Nucleus accumbens (tissue), 56 donors: ENCODE measurements at regions not wholly inside any gene's neighbourhood (a gene's known extent, or its start where the extent isn't known, plus 50 kb on each side); places are given as distances from the start of the nearest gene placed in this dataset.
A peak's percentile ranks its signal among the peaks of the same experiment; 100 is the strongest.
"Not testable (repeated sequence)": the region's sequence is repeated elsewhere in the genome, so short reads cannot be mapped to it uniquely, and the experiment has no call there.

Experiments
- DNase-seq, 56 donors: peaks; one replicate each; lab custom pipeline; 2025; lab: John Stamatoyannopoulos, UW

- no peak for DNase-seq
These were observed 446.1 kb downstream of the HS3ST3B1 start for GRCh38 chr17:14746822-14747602.

- DNase-seq, result no peak
These were observed 444.7 kb downstream of the HS3ST3B1 start for GRCh38 chr17:14745541-14745940.

GRCh38 chr17:14744761-14745473, 444.0 kb downstream of the HS3ST3B1 start:
- DNase-seq, result no peak

- no peak for DNase-seq
These were observed 440.6 kb downstream of the HS3ST3B1 start for GRCh38 chr17:14741491-14741890.

GRCh38 chr17:14739656-14740431, 439.0 kb downstream of the HS3ST3B1 start:
- no peak for DNase-seq

GRCh38 chr17:14738652-14738988, 437.7 kb downstream of the HS3ST3B1 start:
- DNase-seq, result no peak

GRCh38 chr17:14737984-14738651, 437.2 kb downstream of the HS3ST3B1 start:
- peak in 2 of 56 donors; percentile 3 to 10 for DNase-seq

- DNase-seq, result no peak
These were observed 435.8 kb downstream of the HS3ST3B1 start for GRCh38 chr17:14736631-14737030.

GRCh38 chr17:14733376-14733775, 432.5 kb downstream of the HS3ST3B1 start:
- DNase-seq, result no peak

- no peak for DNase-seq
These were observed 431.3 kb downstream of the HS3ST3B1 start for GRCh38 chr17:14732211-14732610.

- no peak for DNase-seq
These were observed 430.7 kb downstream of the HS3ST3B1 start for GRCh38 chr17:14731591-14731990.

GRCh38 chr17:14730821-14731220, 429.9 kb downstream of the HS3ST3B1 start:
- no peak for DNase-seq

- DNase-seq, result no peak
These were observed 424.8 kb downstream of the HS3ST3B1 start for GRCh38 chr17:14725729-14726128.

GRCh38 chr17:14724770-14725169, 423.9 kb downstream of the HS3ST3B1 start:
- no peak for DNase-seq

GRCh38 chr17:14723349-14723748, 422.5 kb downstream of the HS3ST3B1 start:
- not testable (repeated sequence) for DNase-seq

GRCh38 chr17:14719942-14720341, 419.1 kb downstream of the HS3ST3B1 start:
- DNase-seq, result no peak

- no peak for DNase-seq
These were observed 417.0 kb downstream of the HS3ST3B1 start for GRCh38 chr17:14717859-14718258.

GRCh38 chr17:14715561-14715960, 414.7 kb downstream of the HS3ST3B1 start:
- no peak for DNase-seq

- DNase-seq, result no peak
These were observed 411.7 kb downstream of the HS3ST3B1 start for GRCh38 chr17:14712611-14713021.

GRCh38 chr17:14704121-14704520, 403.2 kb downstream of the HS3ST3B1 start:
- DNase-seq, result no peak

GRCh38 chr17:14701886-14702285, 401.0 kb downstream of the HS3ST3B1 start:
- DNase-seq, result no peak
